Astrocyte (in vitro differentiated cells and primary cell): ENCODE measurements at regions not wholly inside any gene's neighbourhood (a gene's known extent, or its start where the extent isn't known, plus 50 kb on each side); places are given as distances from the start of the nearest gene placed in this dataset.

Experiments used
- DNase-seq: peaks from one replicate; pipeline ENCODE4 v3.0.0-alpha.2; 2010; ENCODE audit warnings: low read depth
- FAIRE-seq: peaks from 2 replicates; lab custom pipeline; 2011; peaks lifted over from hg19 to GRCh38; lab: Jason Lieb, UNC
- H2AFZ ChIP-seq: 2 replicates; pipeline ENCODE4 v1.6.0; 2012; ENCODE audit warnings: low read depth, low read length, inconsistent platforms
- H3K27ac ChIP-seq: 2 replicates; pipeline ENCODE4 v1.5.1; 2011; ENCODE audit warnings: low read depth, low read length, inconsistent platforms
- H3K27me3 ChIP-seq: 2 replicates; pipeline ENCODE4 v1.6.0; 2011; ENCODE audit warnings: low read length, inconsistent platforms; ENCODE audit not compliant: insufficient read depth
- H3K36me3 ChIP-seq: 2 replicates; pipeline ENCODE4 v1.5.1; 2011; ENCODE audit warnings: low read length, inconsistent platforms; ENCODE audit not compliant: insufficient read depth
- H3K4me1 ChIP-seq: 2 replicates; pipeline ENCODE4 v1.5.1; 2011; ENCODE audit warnings: low read length, inconsistent platforms; ENCODE audit not compliant: insufficient read depth
- H3K4me2 ChIP-seq: 2 replicates; pipeline ENCODE4 v1.6.0; 2012; ENCODE audit warnings: low read length, inconsistent platforms
- H3K4me3 ChIP-seq: 2 replicates; pipeline ENCODE4 v1.5.1; 2011; ENCODE audit warnings: low read depth, mild to moderate bottlenecking, low read length, inconsistent platforms; ENCODE audit not compliant: insufficient read depth
- H3K79me2 ChIP-seq: 2 replicates; pipeline ENCODE4 v1.6.0; 2012; ENCODE audit warnings: mild to moderate bottlenecking, low read length, inconsistent platforms; ENCODE audit not compliant: insufficient read depth
- H3K9ac ChIP-seq: 2 replicates; pipeline ENCODE4 v1.6.0; 2012; ENCODE audit warnings: mild to moderate bottlenecking, low read length, inconsistent platforms
- H3K9me3 ChIP-seq: 2 replicates; pipeline ENCODE4 v1.5.1; 2012; ENCODE audit warnings: low read depth, mild to moderate bottlenecking, low read length, inconsistent platforms; ENCODE audit not compliant: insufficient read depth
- H4K20me1 ChIP-seq: 2 replicates; pipeline ENCODE4 v1.6.0; 2012; ENCODE audit warnings: low read length, inconsistent platforms; ENCODE audit not compliant: insufficient read depth
- H3K27ac Mint-ChIP-seq: one replicate; pipeline ENCODE4 v1.8.0; 2021; ENCODE audit warnings: mild to moderate bottlenecking, mixed read lengths; ENCODE audit not compliant: unreplicated experiment
- H3K27me3 Mint-ChIP-seq: one replicate; pipeline ENCODE4 v1.8.0; 2021; ENCODE audit warnings: low read depth, mixed read lengths; ENCODE audit not compliant: unreplicated experiment
- H3K36me3 Mint-ChIP-seq: one replicate; pipeline ENCODE4 v1.8.0; 2021; ENCODE audit warnings: low read depth, mixed read lengths; ENCODE audit not compliant: unreplicated experiment
- H3K4me1 Mint-ChIP-seq: one replicate; pipeline ENCODE4 v1.8.0; 2021; ENCODE audit warnings: low read depth, mixed read lengths; ENCODE audit not compliant: unreplicated experiment
- H3K4me3 Mint-ChIP-seq: one replicate; pipeline ENCODE4 v1.8.0; 2021; ENCODE audit warnings: mild to moderate bottlenecking, moderate library complexity, mixed read lengths; ENCODE audit not compliant: unreplicated experiment
- H3K9me3 Mint-ChIP-seq: one replicate; pipeline ENCODE4 v1.8.0; 2021; ENCODE audit warnings: mild to moderate bottlenecking, mixed read lengths; ENCODE audit not compliant: unreplicated experiment
- CTCF ChIP-seq: IDR thresholded peaks from 2 replicates; pipeline ENCODE4 v1.5.1; 2011; ENCODE audit warnings: low read depth, mild to moderate bottlenecking, inconsistent platforms, low read length, moderate library complexity; ENCODE audit not compliant: insufficient read depth
- EZH2 ChIP-seq: IDR thresholded peaks from 2 replicates; pipeline ENCODE4 v1.6.1; 2012; ENCODE audit warnings: mild to moderate bottlenecking, low read length, inconsistent platforms; ENCODE audit not compliant: insufficient read depth

GRCh38 chr13:82248762-82249161, 1633.5 kb downstream of the SLITRK1 start:
- Histone ChIP-seq H3K9ac (no peak overlapping the region), H2AFZ (no peak overlapping the region), H3K79me2 (no peaks in the 10 kb centered on the region), H3K4me3 (no peak overlapping the region), H3K4me2 (no peak overlapping the region), H3K4me1 (no peaks in the 10 kb centered on the region), H3K27me3 (no peaks in the 10 kb centered on the region), H3K27ac (no peak overlapping the region), H3K36me3 (no peaks in the 10 kb centered on the region), H4K20me1 (no peaks in the 10 kb centered on the region), H3K9me3 (no peaks in the 10 kb centered on the region)
- Mint-ChIP-seq H3K9me3 (no peaks in the 10 kb centered on the region), H3K36me3 (no peaks in the 10 kb centered on the region), H3K4me3 (no peak overlapping the region), H3K27ac (no peak overlapping the region), H3K4me1 (no peaks in the 10 kb centered on the region), H3K27me3 (no peaks in the 10 kb centered on the region)
- DNase-seq = no peak
- FAIRE-seq = no peak
- no peak for TF ChIP-seq CTCF

- Histone ChIP-seq H3K36me3 (no peaks in the 10 kb centered on the region), H3K9me3 (no peaks in the 10 kb centered on the region), H3K27ac (no peak overlapping the region), H3K4me1 (no peaks in the 10 kb centered on the region), H3K79me2 (no peaks in the 10 kb centered on the region), H3K4me3 (no peak overlapping the region), H3K9ac (no peak overlapping the region), H4K20me1 (no peaks in the 10 kb centered on the region), H3K27me3 (no peaks in the 10 kb centered on the region), H3K4me2 (no peak overlapping the region), H2AFZ (no peak overlapping the region)
- no peak for FAIRE-seq
- no peak for TF ChIP-seq CTCF
- no peak for TF ChIP-seq EZH2
- H3K9me3 Mint-ChIP-seq = no peaks in the 10 kb centered on the region
- no peak for DNase-seq
- H3K27ac Mint-ChIP-seq = no peak overlapping the region
- peaks cover 3% of the 10 kb centered on the region for H3K4me1 Mint-ChIP-seq
- no peak overlapping the region for H3K4me3 Mint-ChIP-seq
- no peaks in the 10 kb centered on the region for H3K27me3 Mint-ChIP-seq
- no peaks in the 10 kb centered on the region for H3K36me3 Mint-ChIP-seq
These were observed 1636.4 kb downstream of the SLITRK1 start for GRCh38 chr13:82245860-82246259.

GRCh38 chr13:82224806-82225205, 1657.5 kb downstream of the SLITRK1 start:
- Mint-ChIP-seq H3K4me3 (no peak overlapping the region), H3K36me3 (no peaks in the 10 kb centered on the region), H3K27ac (no peak overlapping the region), H3K4me1 (peaks cover 10% of the 10 kb centered on the region), H3K9me3 (peaks cover 1% of the 10 kb centered on the region), H3K27me3 (no peaks in the 10 kb centered on the region)
- no peak for DNase-seq
- Histone ChIP-seq H3K27ac (no peak overlapping the region), H3K27me3 (no peaks in the 10 kb centered on the region), H3K4me1 (no peaks in the 10 kb centered on the region), H3K4me3 (no peak overlapping the region), H4K20me1 (no peaks in the 10 kb centered on the region), H3K9ac (no peak overlapping the region), H3K79me2 (no peaks in the 10 kb centered on the region), H3K36me3 (no peaks in the 10 kb centered on the region), H3K4me2 (no peak overlapping the region), H2AFZ (no peak overlapping the region), H3K9me3 (no peaks in the 10 kb centered on the region)
- TF ChIP-seq EZH2 = no peak
- no peak for TF ChIP-seq CTCF
- no peak for FAIRE-seq
